Non-pigmented ciliary epithelial cell (primary cell): ENCODE measurements at regions not wholly inside any gene's neighbourhood (a gene's known extent, or its start where the extent isn't known, plus 50 kb on each side); places are given as distances from the start of the nearest gene placed in this dataset.
A peak's percentile ranks its signal among the peaks of the same experiment; 100 is the strongest.
"Not testable (repeated sequence)": the region's sequence is repeated elsewhere in the genome, so short reads cannot be mapped to it uniquely, and the experiment has no call there.

Source experiments
- DNase-seq: peaks from one replicate; pipeline ENCODE4 v3.0.0-alpha.2; 2010; ENCODE audit warnings: low read depth

DNA sequence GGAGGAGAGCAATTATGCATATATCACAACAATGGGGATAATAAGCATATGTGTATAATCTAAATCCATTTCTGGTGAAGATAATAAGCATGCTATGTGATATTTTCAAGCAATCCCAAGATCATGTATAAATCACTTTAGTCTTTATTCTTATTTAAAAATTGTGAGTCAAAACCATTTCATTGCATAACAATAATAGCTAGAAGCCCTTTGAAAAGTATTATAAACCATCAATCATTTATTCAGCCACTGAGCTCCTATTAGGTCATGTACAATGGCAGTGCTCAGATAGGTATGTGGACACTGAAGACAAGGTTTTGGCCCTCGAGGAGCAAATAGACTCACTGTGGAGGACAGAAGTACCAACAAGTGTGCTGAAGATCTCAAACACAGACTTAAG lies 113.1 kb downstream of the CDCA7 start:
- no peak for DNase-seq

DNA sequence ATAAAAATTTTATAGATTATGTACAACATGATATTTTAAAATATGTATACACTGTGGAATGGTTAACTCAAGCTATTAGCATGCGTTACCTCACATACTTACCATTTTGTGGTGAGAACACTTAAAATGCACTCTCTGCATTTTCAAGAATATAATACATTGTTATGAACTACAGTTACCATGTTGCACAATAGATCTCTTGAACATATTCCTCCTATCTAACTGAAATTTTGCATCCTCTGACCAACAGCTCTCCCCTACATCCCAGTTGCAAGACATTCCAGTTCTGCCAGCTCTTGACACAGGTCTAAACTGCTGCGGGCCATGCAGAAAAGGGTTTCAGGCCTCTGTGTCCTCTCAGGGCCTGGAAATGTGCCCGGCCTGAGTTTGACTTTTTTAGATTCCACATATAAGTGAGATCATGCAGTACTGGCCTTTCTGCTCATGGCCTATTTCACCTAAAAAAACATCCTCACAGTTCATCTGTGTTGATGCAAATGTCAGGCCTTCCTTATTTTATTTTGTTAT lies 113.7 kb downstream of the CDCA7 start:
- no peak for DNase-seq

DNA sequence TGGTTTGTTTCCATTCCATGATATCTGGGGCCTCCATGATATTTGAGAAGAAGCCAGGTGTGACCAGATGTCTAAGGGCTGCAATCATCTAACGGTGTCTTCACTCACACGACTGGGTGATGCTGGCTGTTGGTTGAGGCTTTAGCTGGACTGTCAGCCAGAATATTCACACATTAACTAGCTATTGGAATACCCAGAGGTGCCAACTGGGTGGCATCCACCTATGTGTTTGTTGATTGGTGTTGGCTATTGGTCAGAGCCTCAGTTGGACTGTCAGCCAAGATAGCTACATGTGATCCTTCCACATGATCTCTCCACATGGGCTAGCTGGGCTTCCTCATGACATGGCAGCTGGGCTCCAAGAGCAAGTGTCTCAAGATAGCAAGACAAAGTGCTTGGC lies 117.4 kb downstream of the CDCA7 start:
- no peak for DNase-seq

DNA sequence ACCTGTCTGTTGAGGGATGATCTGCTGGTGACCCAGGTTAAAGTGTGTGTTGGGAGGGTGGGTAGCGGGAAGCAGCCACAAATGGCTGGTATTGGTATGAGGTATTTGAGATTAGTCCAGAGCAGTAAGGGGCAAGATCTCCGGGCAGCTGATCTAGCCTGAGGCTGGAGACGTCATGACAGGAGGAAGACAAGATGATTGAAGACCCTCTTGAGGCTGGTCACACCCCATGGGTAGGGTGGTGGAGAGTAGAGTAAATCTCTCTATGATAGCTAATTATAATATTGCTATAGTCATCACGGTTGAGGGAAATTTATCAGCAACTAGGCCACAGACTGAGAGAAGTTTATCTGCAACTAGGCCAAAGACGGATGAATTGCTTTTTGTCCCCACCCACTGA lies 128.5 kb downstream of the CDCA7 start:
- DNase-seq = no peak

DNA sequence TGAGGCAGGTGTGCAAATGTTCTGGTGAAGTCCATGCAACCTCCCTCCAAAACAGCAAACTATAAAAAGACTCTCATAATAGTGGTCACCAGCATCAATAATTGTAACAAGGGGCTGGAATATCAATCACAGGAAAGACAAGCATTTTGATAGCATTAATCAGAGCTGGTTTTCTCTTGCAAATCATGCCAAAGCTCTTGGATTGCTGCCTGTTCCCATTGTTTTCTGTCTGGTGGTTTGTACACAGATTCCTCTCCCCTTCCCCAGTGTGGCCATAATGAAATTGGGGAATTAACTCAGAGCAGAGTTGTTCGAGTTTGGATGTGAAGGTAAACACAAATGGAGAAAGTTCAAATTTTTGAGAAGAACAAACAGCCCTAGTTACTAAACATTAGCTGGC lies 134.2 kb downstream of the CDCA7 start:
- no peak for DNase-seq

DNA sequence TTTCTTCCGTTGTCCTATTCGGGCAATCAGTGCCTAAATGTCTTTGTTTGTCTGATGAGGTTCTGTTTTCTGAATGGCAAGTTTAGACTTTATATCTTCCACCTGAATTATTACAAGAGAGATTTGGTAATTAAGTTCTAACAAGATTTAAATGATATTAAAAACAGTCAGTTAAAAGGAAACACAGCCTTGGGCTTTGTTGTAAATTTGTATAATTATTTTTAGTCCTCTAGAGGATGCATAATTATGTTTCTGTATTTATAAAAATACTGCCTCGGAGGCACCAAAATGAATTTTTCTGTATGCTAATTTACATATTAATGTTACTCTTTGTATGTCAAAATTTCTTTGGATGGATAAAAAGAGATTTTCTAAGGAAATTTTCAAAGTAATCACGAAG lies 136.7 kb downstream of the CDCA7 start:
- no peak for DNase-seq

DNA sequence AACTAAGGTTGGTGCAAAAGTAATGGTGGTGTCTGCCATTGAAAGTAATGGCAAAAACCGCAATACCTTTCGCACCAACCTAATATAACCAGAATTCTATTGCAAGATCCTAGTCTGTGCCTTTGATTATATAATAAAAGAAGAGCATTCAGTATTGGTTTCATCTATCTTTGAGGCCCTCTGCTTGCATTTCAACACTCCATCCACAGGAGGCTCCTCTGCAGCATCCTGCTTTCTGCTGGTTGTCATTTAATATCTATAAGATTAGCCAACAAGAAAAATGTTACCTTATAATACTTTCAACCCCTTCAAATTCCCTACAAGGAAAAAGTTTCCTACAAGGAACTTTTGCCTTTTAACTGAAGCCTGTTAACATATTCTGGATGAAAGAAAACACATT lies 139.2 kb downstream of the CDCA7 start:
- no peak for DNase-seq

DNA sequence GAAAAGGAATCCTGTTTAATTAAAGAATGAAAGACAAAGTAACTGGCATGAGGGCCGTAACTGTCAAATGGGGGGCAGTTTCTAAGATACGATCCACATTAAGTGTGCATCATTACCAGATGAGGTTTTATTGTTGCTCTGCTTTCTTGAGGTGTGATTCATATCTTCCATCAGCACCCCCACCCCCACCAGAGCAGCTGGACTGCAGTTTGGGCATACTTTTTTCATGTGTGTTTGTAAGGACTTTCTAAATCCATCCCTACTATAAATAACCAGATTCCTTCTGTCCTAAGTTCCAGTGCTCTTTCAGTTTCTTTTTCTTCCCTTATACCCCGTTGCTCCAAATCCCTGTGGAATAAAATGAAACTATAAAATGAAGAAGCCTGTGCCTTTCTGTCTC lies 142.1 kb downstream of the CDCA7 start:
- peak; percentile 11 for DNase-seq

DNA sequence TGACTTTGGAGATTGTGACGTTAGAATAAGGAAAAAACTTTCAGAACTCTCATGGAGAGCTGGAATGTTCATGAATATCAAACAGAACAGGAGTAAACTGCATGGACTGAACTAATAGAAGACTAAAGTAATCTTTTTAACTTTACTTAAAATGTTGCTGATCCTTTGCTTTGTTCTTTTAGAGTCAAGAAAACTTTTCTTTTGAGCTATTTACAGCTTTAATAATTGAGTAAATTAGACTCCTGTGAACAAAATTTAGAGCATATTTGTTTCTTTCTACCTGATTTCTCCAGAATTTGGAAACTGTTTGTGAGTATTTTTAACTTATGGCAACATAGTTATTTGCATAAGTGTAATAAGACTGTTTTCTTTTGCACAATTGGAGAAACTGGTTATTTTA lies 146.3 kb downstream of the CDCA7 start:
- DNase-seq = no peak

DNA sequence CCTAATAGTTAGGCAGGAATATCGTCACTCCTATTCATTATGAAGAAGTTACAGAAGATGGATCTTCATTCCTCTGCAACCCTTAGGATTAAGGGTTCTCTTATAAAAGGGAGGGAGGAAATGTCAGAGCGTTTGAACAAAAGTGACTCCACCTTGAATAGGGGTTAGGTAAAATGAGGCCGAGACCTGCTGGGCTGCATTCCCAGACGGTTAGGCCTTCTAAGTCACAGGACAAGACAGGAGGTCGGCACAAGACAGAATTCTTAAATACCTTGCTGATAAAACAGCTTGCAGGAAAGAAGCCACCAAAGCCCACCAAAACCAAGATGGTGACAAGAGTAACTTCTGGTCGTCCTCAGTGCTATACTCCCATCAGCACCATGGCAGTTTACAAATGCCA lies 147.6 kb downstream of the CDCA7 start:
- no peak for DNase-seq

DNA sequence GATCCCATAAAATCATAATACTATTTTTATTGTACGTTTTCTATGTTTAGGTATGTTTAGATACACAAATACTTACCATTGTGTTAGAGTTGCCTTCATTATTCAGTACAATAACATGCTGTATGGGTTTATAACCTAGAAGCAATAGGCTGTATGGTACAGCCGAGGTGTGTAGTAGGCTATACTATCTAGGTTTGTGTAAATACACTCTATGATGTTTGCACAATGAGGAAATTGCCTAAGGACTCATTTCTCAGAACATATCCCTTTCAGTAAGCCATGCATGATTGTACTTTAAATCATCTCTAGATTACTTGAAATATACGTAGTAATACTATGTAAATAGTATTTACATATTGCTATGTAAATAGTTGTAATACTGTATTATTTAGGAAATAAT lies 156.7 kb downstream of the CDCA7 start:
- DNase-seq = no peak

DNA sequence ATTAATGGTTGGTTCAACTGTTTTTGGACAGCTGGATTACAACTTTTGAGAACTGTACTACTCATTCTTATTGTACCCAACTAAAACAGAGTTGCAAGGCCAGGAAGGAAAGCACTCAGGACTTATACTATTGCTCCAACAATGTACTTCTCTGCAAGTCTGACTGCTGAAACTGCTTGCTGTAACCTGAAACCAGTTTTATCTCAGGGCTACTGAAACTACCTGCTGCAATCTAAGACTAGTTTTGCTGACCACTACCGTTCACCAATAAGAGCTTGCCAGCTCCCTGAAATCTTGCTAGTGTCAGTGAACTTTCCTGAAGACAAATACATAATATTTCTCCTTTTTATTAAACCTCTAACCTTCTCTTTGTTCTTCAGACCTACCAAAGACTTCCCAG lies 157.3 kb downstream of the CDCA7 start:
- no peak for DNase-seq

DNA sequence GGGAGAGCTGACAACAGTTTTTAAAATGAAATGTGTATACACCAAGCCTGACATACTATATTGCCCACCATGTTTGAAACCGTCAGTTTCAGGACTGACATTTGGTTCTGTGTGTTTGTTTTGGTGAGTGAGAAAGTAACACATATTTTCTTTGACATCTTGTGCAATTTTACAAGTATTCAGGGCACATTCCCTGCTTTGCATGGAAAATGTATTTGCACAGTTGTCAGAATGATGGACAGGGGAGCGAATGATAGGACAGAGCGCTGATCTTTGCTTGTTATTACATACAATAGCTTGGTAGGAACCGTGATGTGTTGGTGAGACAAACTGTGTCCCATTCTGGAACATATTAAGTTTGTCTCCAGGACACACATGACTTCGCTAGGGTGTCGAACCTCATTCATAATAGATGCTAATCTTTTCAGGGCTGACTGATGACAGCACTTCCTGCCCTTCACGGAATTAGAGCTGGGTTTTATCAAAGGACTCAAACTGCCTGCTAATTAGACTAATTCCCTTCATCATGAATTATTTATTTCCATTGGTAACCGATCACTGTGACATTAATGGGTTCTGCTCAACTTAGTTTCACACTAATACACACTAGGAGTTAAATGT lies 158.5 kb downstream of the CDCA7 start:
- DNase-seq = no peak

DNA sequence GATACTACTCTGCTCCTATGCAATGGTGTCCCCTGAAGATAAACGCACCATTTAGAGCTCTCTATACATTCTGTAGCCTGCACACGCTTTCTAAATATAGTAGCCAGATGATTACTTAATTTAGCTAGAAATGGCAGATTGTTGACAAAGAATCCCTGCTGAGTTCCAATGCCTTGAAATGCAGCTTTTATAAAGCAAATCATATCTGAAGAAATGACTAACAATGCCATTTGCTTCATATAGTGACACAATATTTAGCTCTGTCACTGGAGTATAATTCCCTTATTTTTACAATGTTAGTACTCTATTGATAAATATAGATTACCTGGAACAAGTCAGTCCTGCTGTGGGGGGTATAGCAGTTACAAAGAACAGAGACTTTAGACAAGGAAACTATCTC lies 166.2 kb downstream of the CDCA7 start:
- no peak for DNase-seq

DNA sequence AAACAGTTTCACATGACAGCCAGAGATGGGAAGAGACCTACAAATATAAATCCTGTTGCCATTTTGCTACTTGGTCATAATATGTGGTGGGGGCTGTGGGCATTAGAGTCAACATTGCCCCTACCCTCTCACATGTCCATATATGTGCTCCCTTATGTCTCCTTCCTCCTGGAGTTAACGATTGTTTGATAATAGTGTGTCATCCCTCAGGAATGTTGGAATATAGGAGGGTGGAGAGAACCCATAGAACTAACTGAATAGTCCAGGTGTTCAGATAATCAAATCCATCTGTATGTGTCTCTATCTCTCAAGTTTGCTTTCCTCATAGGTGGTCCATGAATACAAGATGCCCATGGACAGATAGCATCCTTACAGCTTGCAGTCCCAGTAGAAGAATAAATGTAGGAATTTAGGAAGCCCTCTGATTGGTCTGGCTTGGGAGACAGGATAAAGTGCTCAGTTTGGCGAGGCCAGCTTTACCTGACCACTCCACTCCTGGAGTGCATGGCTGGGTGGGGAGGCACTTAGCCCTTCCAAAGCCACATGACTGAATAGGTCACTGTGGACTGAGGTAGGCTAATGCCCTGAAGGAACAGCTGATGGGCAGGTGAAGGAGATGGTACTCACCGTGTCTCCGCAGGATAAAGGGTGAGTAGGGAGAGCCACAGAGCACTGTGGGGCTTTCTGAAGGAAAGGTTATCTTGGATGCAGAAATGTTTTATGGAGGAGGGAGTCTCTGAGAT lies 166.9 kb downstream of the CDCA7 start:
- DNase-seq = no peak

DNA sequence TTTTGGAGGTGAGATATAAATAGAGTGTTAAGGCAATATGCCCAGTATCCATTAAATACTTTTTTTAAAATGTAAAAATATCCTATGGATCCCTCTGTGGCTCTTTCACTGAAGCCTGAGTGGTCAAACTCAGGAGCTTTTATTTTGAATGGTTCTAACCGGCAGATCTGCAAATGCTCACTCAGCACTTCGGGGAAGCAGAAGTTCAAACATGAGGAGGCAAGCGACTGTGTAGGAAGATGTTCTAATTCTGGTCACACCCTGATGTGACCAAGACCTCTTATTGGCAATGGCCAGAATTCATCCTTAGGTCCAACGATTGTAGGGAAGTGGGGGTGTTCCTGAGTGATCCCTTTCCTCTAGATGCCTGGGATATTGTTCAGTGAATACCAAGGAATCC lies 168.8 kb downstream of the CDCA7 start:
- DNase-seq = no peak

DNA sequence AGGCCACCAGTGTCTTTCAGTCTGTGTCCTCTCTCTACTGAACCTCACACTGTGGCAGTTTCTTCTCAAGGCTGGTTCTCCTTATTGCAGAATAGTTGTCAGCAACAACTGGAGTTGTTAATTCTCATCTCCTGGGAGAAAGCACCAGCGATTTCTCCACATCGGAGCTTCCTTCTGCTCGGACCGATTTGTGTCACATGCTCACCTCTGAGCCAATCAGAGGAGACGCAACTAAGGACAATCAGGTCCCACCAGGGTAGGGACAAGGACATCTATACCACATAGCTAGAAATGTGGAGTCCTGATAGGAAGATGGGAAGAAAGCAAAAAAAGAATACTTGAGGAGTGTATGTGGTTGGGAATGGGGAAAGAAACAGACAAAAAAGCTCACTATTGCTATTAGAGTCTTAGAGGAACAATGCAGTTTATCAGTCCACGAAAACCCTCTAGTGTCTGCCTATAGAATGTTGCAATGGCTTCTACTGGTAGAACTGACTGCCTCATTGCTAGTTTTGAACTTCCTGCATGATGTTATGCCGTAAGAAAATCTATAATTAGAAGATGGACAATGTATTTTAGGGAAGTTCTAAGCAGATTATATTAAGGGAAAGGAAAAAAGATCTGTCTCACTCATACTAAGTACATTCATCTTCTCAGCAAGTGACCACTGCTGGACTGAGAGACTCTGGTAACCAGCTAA lies 169.7 kb downstream of the CDCA7 start:
- DNase-seq = no peak

DNA sequence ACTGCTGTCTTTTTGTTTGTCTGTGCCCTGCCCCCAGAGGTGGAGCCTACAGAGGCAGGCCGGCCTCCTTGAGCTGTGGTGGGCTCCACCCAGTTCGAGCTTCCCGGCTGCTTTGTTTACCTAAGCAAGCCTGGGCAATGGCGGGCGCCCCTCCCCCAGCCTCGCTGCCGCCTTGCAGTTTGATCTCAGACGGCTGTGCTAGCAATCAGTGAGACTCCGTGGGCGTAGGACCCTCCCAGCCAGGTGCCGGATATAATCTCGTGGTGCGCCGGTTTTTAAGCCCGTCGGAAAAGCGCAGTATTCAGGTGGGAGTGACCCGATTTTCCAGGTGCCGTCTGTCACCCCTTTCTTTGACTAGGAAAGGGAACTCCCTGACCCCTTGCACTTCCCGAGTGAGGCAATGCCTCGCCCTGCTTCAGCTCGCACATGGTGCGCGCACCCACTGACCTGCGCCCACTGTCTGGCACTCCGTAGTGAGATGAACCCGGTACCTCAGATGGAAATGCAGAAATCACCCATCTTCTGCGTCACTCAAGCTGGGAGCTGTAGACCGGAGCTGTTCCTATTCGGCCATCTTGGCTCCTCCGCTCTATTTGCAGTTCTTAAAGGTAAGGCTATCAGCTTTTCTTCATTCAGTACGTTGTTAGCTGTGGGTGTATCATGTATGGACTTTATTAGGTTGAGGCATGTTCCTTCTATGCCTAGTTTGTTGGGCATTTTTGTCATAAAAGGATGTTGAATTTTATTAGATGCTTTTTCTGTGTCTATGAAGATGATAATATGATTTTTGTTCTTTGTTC lies 178.3 kb downstream of the CDCA7 start:
- DNase-seq = not testable (repeated sequence)

DNA sequence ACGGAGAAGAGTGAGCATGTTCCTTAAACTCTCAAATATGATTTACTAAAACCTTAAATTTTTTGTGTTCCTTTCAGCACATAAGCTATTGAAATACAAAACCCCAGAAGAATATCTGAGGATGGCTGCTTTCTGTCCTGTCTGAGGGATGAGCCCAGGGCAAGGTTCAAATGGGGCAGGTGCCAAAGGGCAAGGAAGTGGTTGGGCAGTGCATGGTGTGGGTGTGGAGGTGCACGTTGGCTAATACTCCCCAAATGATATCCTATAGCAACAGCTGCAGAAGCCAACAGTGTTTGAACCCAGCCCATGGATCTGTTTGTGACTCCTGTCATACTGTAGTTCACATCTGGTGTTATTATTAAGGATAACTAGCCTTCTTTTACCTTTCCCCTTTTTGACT lies 183.0 kb downstream of the CDCA7 start:
- no peak for DNase-seq

DNA sequence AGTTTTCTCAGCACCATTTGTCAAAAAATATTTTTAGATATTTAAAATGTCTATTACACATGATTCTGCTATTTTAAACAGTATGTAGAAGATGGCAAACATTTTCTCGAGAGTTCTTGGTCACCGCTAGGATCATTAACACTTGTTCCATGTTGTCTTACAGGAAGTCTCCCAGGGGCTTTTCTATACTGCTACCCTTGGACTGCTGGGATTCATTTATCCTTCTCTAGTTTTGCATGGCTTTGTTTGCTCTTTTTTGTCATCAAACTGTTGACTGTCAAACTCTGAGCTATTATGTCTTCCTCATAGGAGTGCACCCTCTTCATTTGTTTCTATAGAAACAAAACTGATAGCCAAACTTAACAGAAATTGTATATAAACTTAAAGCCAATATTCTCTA lies 184.9 kb downstream of the CDCA7 start:
- no peak for DNase-seq

DNA sequence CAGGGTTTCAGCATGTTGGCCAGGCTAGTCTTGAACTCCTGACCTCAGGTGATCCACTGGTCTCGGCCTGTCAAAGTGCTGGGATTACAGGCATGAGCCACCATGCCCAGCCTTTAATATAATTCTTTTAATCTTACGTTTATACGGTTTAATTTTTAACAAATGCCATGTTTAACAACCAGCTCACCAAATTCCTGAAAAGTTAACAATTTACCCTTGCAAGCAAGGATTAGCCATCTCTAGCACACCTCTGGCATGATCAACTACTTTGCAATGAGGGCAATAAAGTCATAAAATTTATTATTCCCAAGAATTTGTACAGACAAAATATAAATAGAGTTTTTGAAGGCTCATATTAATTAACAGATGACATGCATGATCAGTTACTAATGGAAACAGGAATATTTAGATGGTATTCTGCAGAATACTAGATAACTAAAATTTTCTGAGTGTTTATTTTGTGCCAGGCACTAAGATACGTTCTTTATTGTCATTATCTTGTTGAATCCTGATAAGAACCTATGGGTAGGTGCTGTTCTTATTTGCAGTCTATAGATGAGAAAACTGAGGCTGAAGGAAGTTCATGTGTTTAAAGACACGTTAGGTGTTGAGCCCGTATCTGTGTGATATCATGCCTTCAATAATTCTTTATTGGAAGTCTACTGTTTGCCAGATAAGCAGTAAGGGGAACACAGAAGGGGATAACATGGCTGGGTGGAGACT lies 190.1 kb downstream of the CDCA7 start:
- no peak for DNase-seq

DNA sequence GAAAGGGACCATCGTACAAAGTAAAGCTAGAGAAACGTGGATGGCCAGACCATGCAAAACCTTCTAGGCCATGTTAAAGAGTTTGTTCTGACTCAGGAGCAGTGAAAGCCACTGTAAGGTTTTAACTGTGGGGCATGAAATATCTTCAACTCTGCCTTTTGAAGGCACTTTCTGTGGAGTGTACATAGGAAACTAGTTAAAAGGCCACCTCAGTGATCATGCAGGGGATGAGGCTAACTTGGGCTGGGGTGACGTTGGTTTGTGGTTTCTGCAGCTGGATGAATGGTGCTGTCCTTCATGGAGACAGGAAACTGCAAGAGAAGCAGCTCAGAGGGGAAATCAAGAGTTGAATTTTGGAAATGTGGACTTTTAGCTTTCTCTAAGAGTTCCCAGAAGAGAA lies 190.7 kb downstream of the CDCA7 start:
- DNase-seq = no peak
